GM18858 (cell line): ENCODE measurements at regions not wholly inside any gene's neighbourhood (a gene's known extent, or its start where the extent isn't known, plus 50 kb on each side); places are given as distances from the start of the nearest gene placed in this dataset.
A peak's percentile ranks its signal among the peaks of the same experiment; 100 is the strongest.
"Not testable (repeated sequence)": the region's sequence is repeated elsewhere in the genome, so short reads cannot be mapped to it uniquely, and the experiment has no call there.

Experiments used
- ATAC-seq: cut with Tn5 transposase; IDR thresholded peaks from one replicate; pipeline ENCODE4 v1.9.1; 2021; ENCODE audit not compliant: unreplicated experiment

- ATAC-seq: not testable (repeated sequence)
Measured at GRCh38 chr18:104264-104663, 54.1 kb upstream of the USP14 start.

GRCh38 chr18:105161-106053, 53.0 kb upstream of the USP14 start:
- ATAC-seq: not testable (repeated sequence)

GRCh38 chr18:106054-106851, 52.1 kb upstream of the USP14 start:
- not testable (repeated sequence) for ATAC-seq

GRCh38 chr18:106868-107384, 51.4 kb upstream of the USP14 start:
- ATAC-seq: not testable (repeated sequence)

GRCh38 chr18:107464-107863, 50.9 kb upstream of the USP14 start:
- not testable (repeated sequence) for ATAC-seq

GRCh38 chr18:107947-108664, 50.3 kb upstream of the USP14 start:
- ATAC-seq: peak; percentile 28
